ENCODE measurements at regions not wholly inside any gene's neighbourhood (a gene's known extent, or its start where the extent isn't known, plus 50 kb on each side); places are given as distances from the start of the nearest gene placed in this dataset.
"Not testable (repeated sequence)": the region's sequence is repeated elsewhere in the genome, so short reads cannot be mapped to it uniquely, and the experiment has no call there.

DNA sequence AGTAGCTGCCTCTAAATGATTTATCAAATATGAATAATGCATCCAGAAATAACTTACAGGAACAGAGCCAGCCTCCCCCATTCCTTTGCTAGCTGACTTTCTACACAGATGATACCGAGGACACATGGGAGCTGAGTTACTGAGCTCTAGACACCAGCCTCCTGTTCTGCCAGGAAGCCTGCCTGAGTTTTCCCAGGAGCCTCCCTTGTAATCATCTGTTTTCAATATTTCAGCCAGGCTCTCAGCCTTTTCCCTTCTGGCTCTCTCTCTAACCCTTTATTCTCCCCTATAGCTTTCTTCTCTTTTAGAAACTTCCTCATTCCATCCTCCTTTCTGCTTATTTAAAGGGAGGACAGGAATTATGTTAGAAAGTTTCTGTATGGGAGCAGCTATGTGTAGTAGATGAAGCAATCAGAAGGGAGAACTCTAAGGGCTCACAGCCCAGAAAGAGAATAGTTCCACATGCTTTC, 911.6 kb downstream of the TDRD15 start:
- no peak for DNase-seq

GRCh38 chr2:22037274-22037673, 913.5 kb downstream of the TDRD15 start:
- DNase-seq: no peak

GRCh38 chr2:22043784-22044183, 920.0 kb downstream of the TDRD15 start:
- no peak for DNase-seq

GRCh38 chr2:22055784-22056620, 932.2 kb downstream of the TDRD15 start:
- DNase-seq: no peak

- no peak for DNase-seq
Measured at GRCh38 chr2:22056621-22057132, 932.9 kb downstream of the TDRD15 start.

DNA sequence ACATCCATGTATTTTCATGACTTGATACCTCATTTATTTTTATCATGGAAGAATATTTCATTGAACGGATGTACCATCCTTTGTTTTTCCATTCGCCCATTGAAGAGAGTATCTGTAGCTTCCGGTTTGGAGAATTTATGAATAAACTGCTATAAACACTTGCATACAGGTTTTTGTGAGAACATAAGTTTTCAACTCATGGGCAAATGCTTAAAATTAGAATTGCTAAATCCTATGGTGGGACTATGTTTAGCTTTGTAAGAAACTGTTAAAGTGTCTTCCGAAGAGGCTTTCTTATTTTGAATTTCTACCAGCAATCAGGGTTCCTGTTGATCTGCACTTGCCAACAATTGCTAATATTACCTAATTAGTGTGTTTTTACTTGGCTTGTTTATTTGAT, 938.9 kb downstream of the TDRD15 start:
- DNase-seq: no peak

- DNase-seq: no peak
Measured at GRCh38 chr2:22076454-22076853, 952.7 kb downstream of the TDRD15 start.

- no peak for DNase-seq
Measured at GRCh38 chr2:22078701-22079100, 954.9 kb downstream of the TDRD15 start.

DNA sequence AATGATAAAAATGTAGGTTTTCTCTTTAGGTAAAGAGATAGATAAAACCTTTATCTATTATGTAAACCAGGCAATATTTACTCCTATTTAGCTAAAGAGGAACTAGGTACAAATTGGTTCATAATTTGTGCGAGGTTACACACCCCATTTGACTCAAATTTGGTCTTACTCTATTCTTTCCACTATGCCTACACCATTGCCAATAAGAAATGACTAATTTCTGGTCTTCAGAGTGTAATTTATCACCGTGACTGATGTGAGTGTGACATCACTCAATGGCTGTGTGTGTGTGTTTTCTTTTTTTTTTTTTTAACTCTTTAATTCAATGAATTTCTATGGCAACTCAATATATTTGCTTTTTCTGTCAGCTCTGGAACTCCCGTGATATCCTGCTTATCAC, 955.8 kb downstream of the TDRD15 start:
- no peak for DNase-seq

- DNase-seq: no peak
Measured at GRCh38 chr2:22086726-22087125, 963.0 kb downstream of the TDRD15 start.

DNA sequence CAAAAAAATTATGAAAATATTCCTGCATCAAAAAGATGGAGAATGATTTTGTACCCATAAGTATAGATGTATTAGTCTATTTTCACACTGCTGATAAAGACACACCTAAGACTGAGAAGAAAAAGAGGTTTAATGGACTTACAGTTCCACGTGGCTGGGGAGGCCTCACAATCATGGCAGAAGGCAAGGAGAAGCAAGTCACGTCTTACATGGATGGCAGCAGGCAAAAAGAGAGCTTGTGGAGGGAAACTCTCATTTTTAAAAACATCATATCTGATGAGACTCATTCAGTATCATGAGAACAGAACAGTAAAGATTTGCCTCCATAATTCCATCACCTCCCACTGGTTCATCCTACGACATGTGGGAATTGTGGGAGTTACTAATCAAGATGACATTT, 979.8 kb downstream of the TDRD15 start:
- not testable (repeated sequence) for DNase-seq

DNA sequence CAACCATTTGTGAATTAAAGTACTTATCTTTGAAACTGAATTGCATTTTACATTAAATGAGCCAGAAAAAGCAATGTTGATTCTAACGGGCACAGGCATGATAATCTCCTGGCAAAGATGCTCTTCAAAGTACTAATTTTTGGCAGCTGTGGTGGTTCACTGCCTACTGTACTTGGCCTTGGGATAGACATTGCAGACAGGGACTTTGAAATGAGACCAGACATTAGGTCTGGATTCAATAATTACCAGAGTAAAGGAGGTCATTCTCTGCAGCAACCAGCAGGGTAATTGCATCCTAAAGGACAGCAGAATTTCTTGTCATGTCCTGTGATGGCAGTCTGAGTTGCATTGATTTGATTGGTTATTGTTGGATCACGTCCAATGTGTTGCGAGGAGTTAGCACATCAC, 986.5 kb downstream of the TDRD15 start:
- DNase-seq: no peak

GRCh38 chr2:22124003-22124402, 1000.2 kb downstream of the TDRD15 start:
- no peak for DNase-seq

DNA sequence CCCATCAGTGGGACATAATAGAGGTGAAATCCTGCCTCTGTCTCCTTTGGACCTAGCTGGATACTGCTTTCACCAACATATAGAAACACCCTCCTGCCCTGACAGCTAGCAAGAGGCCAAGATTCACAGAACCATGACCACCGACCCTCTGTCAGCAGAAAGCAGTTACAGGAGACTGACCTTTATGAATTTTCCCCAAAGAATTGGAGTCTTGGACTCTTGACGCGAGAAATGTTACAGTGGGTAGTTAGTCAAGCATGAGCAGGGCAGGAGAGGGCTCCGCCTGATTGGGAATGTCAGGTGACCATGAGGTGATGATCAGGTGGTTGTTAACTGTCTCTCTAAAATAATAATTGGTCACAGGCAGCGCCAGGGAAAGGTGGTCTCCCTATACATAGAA, 1002.3 kb downstream of the TDRD15 start:
- no peak for DNase-seq

- DNase-seq: no peak
Measured at GRCh38 chr2:22126978-22127377, 1003.2 kb downstream of the TDRD15 start.

DNA sequence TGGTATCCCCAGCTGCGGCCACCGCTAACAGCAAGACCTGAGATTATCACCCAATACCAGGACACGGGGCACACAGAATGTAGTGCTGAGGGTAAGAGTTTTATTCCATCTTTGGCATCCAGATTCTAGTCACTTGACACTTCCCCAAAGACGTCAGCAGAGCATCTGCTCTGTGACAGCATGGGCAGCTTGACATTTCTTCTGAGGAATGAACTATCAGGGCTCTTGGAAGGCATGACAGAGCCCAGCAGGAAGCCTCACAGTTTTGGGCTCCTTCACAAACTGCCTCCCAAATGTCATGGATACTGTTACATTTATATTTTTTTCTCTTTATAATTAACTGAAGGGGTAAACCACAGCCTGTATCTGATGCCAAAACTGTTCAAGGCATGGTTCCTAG, 1010.7 kb downstream of the TDRD15 start:
- DNase-seq: no peak

DNA sequence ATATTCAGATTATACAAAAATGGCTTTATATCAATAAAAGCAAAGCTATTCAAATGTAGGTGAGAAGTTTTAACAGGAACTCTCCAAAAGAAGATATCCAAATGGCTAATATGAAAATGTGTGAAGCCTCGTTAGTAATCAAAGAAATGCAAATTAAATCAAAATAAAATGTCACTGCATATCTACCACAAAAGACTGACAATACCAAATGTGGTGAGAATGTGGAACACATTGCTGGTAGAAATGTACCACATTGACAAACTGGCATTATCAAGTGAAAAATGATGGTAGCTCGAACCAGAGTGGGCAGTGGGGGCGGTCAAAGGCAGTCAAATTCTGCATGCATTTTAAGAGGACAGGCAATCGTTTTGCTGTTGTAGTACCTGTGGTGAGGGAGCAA, 1012.7 kb downstream of the TDRD15 start:
- no peak for DNase-seq

DNA sequence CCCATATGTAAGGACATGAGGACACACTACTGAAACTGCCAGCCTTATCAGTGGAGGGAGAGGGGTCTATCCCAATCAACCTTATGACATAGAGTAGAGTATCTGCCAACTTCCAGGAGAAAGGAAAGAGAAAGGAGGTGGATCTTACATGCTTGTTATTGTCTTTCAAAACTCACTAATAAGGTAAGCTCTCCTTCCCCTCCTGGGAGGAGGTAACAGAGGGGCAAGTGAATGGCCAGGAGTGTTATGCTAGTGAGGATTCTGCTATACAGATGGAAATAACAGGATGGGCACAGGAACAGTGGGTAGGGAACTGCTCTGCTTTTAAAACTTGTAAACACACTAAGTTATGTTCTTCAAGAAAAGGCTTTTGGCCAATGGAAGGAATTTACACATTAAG, 1020.1 kb downstream of the TDRD15 start:
- no peak for DNase-seq

DNA sequence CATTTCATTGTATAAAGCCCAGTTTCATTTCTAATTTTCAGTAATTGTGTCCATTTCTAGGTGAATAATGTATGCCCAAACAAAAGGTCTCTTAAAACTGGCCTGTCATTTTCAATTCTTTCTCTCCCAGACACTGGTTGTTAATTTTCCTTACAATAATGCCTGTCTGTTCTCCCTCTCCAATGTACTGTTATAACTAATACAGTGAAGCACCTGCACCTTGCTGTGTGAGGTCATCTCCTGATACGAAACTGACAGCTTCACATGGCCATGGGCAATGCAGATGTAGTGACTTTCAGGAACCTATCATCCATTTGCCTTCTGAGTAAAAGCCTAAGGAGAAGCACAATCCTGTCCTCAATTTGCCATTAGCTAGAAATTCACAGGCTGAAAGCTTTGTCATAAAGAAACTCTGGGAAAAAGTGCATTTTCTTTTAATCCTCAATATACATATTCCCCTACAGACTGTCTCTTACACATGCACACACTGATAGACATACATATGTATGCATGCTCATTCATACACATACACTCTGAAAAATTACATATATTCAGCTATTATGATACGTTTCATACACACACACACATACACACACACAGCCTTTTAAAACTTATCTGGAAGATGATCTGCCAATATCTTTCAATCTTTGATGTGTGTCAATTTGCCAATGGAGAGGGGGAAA, 1030.3 kb downstream of the TDRD15 start:
- DNase-seq: no peak

- not testable (repeated sequence) for DNase-seq
Measured at GRCh38 chr2:22156661-22157060, 1032.9 kb downstream of the TDRD15 start.

GRCh38 chr2:22167256-22167655, 1043.5 kb downstream of the TDRD15 start:
- DNase-seq: no peak

- DNase-seq: no peak
Measured at GRCh38 chr2:22175003-22175402, 1051.2 kb downstream of the TDRD15 start.

DNA sequence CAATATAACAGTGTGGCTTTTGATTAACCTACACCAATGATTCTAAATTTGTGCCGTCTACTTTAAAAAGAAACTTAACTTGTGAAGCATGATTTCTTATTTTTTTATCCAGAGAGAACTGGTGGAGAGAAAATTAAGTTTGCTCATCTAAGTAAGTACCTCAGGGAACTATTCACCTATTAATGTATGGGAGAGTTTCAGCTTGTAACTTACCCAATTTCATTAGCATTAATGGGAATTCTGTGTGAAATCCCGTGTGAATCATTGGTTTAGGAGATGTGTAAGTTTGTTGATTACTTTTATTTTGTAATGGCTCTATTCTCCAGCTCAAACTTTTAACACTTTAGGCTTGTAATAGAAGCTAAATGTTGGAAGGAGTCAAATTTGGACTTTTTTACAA, 1061.5 kb downstream of the TDRD15 start:
- DNase-seq: no peak

DNA sequence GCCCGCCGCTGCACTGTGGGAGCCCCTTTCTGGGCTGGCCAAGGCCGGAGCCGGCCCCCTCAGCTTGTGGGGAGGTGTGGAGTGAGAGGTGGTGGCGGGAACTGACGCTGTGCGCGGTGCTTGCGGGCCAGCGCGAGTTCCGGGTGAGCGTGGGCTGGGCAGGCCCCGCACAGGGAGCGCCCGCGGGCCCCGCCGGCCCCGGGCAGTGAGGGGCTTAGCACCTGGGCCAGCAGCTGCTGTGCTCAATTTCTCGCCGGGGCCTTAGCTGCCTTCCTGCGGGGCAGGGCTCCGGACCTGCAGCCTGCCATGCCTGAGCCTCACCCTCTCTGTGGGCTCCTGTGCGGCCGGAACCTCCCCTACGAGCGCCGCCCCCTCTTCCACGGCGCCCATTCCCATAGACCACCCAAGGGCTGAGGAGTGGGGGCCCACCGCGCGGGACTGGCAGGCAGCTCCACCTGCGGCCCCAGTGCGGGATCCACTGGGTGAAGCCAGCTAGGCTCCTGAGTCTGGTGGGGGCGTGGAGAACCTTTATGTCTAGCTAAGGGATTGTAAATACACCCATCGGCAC, 1062.6 kb downstream of the TDRD15 start:
- not testable (repeated sequence) for DNase-seq

Measured in stimulated activated CD4-positive, alpha-beta T cell treated with anti-CD3 and anti-CD28 coated beads, Interleukin-4, amount 100 ng/mL, for 24 hours (primary cell).